ENCODE measurements at regions not wholly inside any gene's neighbourhood (a gene's known extent, or its start where the extent isn't known, plus 50 kb on each side); places are given as distances from the start of the nearest gene placed in this dataset.
"Not testable (repeated sequence)": the region's sequence is repeated elsewhere in the genome, so short reads cannot be mapped to it uniquely, and the experiment has no call there.

DNA sequence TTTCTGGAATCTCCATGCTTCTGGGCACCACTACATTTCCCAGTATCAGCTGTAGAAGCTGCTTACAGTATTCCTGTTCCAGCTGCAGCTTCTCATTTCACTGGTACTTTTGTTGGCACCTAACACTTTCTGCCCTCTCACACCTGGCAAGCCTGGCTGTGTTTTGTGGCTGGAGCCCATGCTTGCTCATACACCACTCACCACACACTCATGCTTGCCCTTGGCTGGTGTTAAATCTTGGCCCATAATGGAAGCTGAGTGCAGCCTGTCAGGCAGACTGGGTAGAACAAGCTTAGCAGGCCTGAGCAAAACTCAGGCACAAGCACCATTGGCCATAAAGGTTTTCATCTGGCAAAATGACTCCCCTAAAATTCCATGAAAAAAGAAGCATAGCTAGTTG, 124.4 kb downstream of the RBMY1A1 start:
- not testable (repeated sequence) for TF ChIP-seq CTCF, POLR2A (IDR thresholded peaks at IDR 0.05)
